HepG2 (cell line): ENCODE measurements at regions not wholly inside any gene's neighbourhood (a gene's known extent, or its start where the extent isn't known, plus 50 kb on each side); places are given as distances from the start of the nearest gene placed in this dataset.

Experiments
- ATF3 ChIP-seq: sonication (generic); formaldehyde crosslinking; IDR thresholded peaks from 2 replicates; pipeline ENCODE4 v1.4.0; 2020; ENCODE audit warnings: missing genetic modification reagents
- ATF7 ChIP-seq, 2 experiments: fragments of 450-650 bp in 1 of 2; sonication (generic) in 1 of 2; formaldehyde crosslinking in 1 of 2; IDR thresholded peaks; 2 replicates each; pipeline versions ENCODE4 v1.4.0 to v1.6.1; 2016 to 2020; ENCODE audit warnings: antibody characterized with exemption in 1 of 2, mild to moderate bottlenecking in 1 of 2, missing genetic modification reagents in 1 of 2
- DR1 ChIP-seq: sonication (generic); formaldehyde crosslinking; IDR thresholded peaks from 2 replicates; pipeline ENCODE4 v1.8.0; 2021; ENCODE audit warnings: mild to moderate bottlenecking, missing genetic modification reagents, inconsistent platforms
- E2F1 ChIP-seq: sonication (generic); formaldehyde crosslinking; IDR thresholded peaks from 2 replicates; pipeline ENCODE4 v1.5.0; 2020; ENCODE audit warnings: missing genetic modification reagents
- GATA4 ChIP-seq: sonication (generic); IDR thresholded peaks from 2 replicates; pipeline ENCODE4 v1.6.1; 2016; ENCODE audit warnings: antibody characterized with exemption, low read depth, borderline replicate concordance
- GLI4 ChIP-seq: sonication (generic); formaldehyde crosslinking; IDR thresholded peaks from 2 replicates; pipeline ENCODE4 v1.5.1; 2020; ENCODE audit warnings: missing genetic modification reagents, mild to moderate bottlenecking, moderate library complexity, borderline replicate concordance
- GTF3A ChIP-seq: sonication (generic); formaldehyde crosslinking; conservative IDR thresholded peaks from 2 replicates; pipeline ENCODE4 v1.4.0; 2020; ENCODE audit warnings: mild to moderate bottlenecking, missing genetic modification reagents
- KLF6 ChIP-seq: IDR thresholded peaks from 2 replicates; pipeline ENCODE4 v1.8.0; 2016; ENCODE audit warnings: missing biosample characterization, missing genetic modification reagents
- LCORL ChIP-seq, 2 experiments: fragments of 450-650 bp in 1 of 2; sonication (generic) in 1 of 2; formaldehyde crosslinking in 1 of 2; IDR thresholded peaks; 2 replicates each; pipeline versions ENCODE4 v1.5.0 to v1.6.1; 2017 to 2020; ENCODE audit warnings: antibody characterized with exemption in 1 of 2, missing genetic modification reagents in 1 of 2
- MEIS1 ChIP-seq: sonication (generic); formaldehyde crosslinking; IDR thresholded peaks from 2 replicates; pipeline ENCODE4 v1.9.0; 2021; ENCODE audit warnings: mild to moderate bottlenecking, missing genetic modification reagents, moderate library complexity, borderline replicate concordance
- PLSCR1 ChIP-seq: sonication (generic); formaldehyde crosslinking; IDR thresholded peaks from 2 replicates; pipeline ENCODE4 v1.5.0; 2020; ENCODE audit warnings: missing genetic modification reagents, mild to moderate bottlenecking, borderline replicate concordance
- POLR2AphosphoS5 ChIP-seq: IDR thresholded peaks from 2 replicates; pipeline ENCODE4 v1.6.1; 2012; ENCODE audit warnings: low read depth, low read length
- RBM22 ChIP-seq: fragments of 200-400 bp; formaldehyde crosslinking; optimal IDR thresholded peaks from 2 replicates; pipeline ENCODE3; 2017; ENCODE audit warnings: mild to moderate bottlenecking, low read length, moderate library complexity
- SETDB1 ChIP-seq: sonication (generic); formaldehyde crosslinking; IDR thresholded peaks from 2 replicates; pipeline ENCODE4 v1.5.1; 2020; ENCODE audit warnings: missing genetic modification reagents, mild to moderate bottlenecking, borderline replicate concordance
- SNRNP70 ChIP-seq: fragments of 200-400 bp; formaldehyde crosslinking; IDR thresholded peaks from 2 replicates; pipeline ENCODE4 v1.6.1; 2017; ENCODE audit warnings: mild to moderate bottlenecking, low read depth, low read length, moderate library complexity
- SRSF9 ChIP-seq: fragments of 200-400 bp; formaldehyde crosslinking; IDR thresholded peaks from 2 replicates; pipeline ENCODE4 v1.6.1; 2018; ENCODE audit warnings: borderline replicate concordance, mild to moderate bottlenecking, low read depth, low read length; ENCODE audit not compliant: insufficient read depth, poor library complexity, severe bottlenecking
- TOPORS ChIP-seq: sonication (generic); formaldehyde crosslinking; IDR thresholded peaks from 2 replicates; pipeline ENCODE4 v1.8.0; 2023; ENCODE audit warnings: mild to moderate bottlenecking, missing genetic modification reagents
- ZBTB34 ChIP-seq: sonication (generic); formaldehyde crosslinking; IDR thresholded peaks from 2 replicates; pipeline ENCODE4 v1.8.0; 2022; ENCODE audit warnings: mild to moderate bottlenecking, missing genetic modification reagents
- ZBTB46 ChIP-seq: sonication (generic); formaldehyde crosslinking; IDR thresholded peaks from 2 replicates; pipeline ENCODE4 v1.4.0; 2020; ENCODE audit warnings: mild to moderate bottlenecking, missing genetic modification reagents, borderline replicate concordance
- ZIK1 ChIP-seq: sonication (generic); formaldehyde crosslinking; IDR thresholded peaks from 2 replicates; pipeline ENCODE4 v1.5.0; 2020; ENCODE audit warnings: mild to moderate bottlenecking, low read depth, missing genetic modification reagents, borderline replicate concordance
- ZNF101 ChIP-seq: sonication (generic); formaldehyde crosslinking; IDR thresholded peaks from 2 replicates; pipeline ENCODE4 v1.4.0; 2020; ENCODE audit warnings: mild to moderate bottlenecking, low read depth, missing genetic modification reagents, borderline replicate concordance
- ZNF225 ChIP-seq: sonication (generic); formaldehyde crosslinking; IDR thresholded peaks from 2 replicates; pipeline ENCODE4 v1.4.0; 2020; ENCODE audit warnings: mild to moderate bottlenecking, missing genetic modification reagents
- ZNF678 ChIP-seq: sonication (generic); formaldehyde crosslinking; IDR thresholded peaks from 2 replicates; pipeline ENCODE4 v1.4.0; 2020; ENCODE audit warnings: mild to moderate bottlenecking, missing genetic modification reagents

- TF ChIP-seq ATF3 (CRISPR knock-in tag) (no peak), DR1 (peak; percentile 91), MEIS1 (CRISPR knock-in tag) (peak; percentile 90), ZIK1 (CRISPR knock-in tag) (no peak), ZNF225 (CRISPR knock-in tag) (no peak), GATA4 (no peak; the same call in 1 of the 2 replicates), PLSCR1 (CRISPR knock-in tag) (no peak), RBM22 (no peak), SETDB1 (CRISPR knock-in tag) (no peak), E2F1 (no peak), TOPORS (CRISPR knock-in tag) (no peak), ZNF101 (CRISPR knock-in tag) (no peak), LCORL (IDR thresholded peaks at IDR 0.05) (no peak), LCORL (CRISPR knock-in tag; IDR thresholded peaks at IDR 0.05) (peak; percentile 81; the same call in 1 of the 2 replicates), SRSF9 (no peak), ATF7 (IDR thresholded peaks at IDR 0.05) (no peak), ATF7 (CRISPR knock-in tag; IDR thresholded peaks at IDR 0.05) (no peak), GLI4 (CRISPR knock-in tag) (no peak), POLR2AphosphoS5 (no peak), KLF6 (CRISPR knock-in tag) (no peak), ZNF678 (CRISPR knock-in tag) (0 out of 2 replicates have a peak, but pooled peaks have one; percentile 56), ZBTB34 (CRISPR knock-in tag) (peak; percentile 77), GTF3A (no peak), ZBTB46 (0 out of 2 replicates have a peak, but pooled peaks have one; percentile 52), SNRNP70 (no peak)
These were observed 83.6 kb downstream of the SIK1 start (continued) for GRCh38 chr21:43343095-43343991.
